ENCODE measurements at regions not wholly inside any gene's neighbourhood (a gene's known extent, or its start where the extent isn't known, plus 50 kb on each side); places are given as distances from the start of the nearest gene placed in this dataset.

DNA sequence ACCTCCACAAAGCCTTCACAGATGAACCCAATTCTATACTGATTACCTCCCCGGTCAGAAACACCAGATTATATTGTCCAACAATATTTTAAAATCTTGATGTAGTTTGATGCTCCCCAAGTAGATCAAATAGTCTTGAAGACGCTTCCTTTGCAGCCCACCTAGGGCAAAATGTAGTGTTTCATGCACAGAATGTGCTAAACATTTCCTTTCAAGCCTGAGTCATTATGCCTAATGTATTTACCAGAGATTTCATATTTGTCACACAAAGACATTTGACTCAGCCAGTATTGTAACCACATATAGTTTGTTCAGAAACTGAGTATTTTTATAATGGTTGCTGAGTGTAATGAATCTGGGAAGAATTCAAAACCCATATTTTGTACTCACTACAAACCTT is 1396.8 kb downstream of the LRRC4C start:
- H3K27ac ChIP-seq, result no peak overlapping the region
- DNase-seq (ENCODE audit: low spot score), result no peak
- CTCF ChIA-PET, result no interaction called here
- POLR2A ChIA-PET (ENCODE audit: low non-redundant PET), result no interaction called here
- TF ChIP-seq, protein P1, sequence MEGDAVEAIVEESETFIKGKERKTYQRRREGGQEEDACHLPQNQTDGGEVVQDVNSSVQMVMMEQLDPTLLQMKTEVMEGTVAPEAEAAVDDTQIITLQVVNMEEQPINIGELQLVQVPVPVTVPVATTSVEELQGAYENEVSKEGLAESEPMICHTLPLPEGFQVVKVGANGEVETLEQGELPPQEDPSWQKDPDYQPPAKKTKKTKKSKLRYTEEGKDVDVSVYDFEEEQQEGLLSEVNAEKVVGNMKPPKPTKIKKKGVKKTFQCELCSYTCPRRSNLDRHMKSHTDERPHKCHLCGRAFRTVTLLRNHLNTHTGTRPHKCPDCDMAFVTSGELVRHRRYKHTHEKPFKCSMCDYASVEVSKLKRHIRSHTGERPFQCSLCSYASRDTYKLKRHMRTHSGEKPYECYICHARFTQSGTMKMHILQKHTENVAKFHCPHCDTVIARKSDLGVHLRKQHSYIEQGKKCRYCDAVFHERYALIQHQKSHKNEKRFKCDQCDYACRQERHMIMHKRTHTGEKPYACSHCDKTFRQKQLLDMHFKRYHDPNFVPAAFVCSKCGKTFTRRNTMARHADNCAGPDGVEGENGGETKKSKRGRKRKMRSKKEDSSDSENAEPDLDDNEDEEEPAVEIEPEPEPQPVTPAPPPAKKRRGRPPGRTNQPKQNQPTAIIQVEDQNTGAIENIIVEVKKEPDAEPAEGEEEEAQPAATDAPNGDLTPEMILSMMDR (conservative IDR thresholded peaks at IDR 0.05; ENCODE audit: low read depth), result no peak

DNA sequence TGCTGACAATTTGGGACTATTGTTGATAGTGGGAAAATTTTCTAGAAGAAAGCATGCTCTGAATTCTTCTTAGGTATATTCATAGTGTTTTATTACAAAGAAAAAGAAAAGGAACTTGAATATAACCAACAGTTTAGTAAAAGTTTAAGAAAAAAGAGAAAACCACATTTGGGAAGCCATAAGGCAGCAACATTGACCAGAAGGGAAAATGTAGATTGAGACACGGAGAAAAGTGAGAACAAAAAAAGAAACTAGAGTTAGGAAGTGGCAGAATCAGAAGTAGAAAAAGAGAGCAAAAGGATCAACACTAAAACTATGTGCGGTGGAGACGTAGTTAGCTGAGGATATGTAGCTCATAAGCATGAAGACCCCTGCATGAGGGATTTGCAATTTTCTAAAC is 1398.2 kb downstream of the LRRC4C start:
- no peak overlapping the region for H3K27ac ChIP-seq
- CTCF ChIA-PET, result no interaction called here
- TF ChIP-seq, protein P1 (conservative IDR thresholded peaks at IDR 0.05; ENCODE audit: low read depth), result no peak
- no peak for DNase-seq (ENCODE audit: low spot score)
- POLR2A ChIA-PET (ENCODE audit: low non-redundant PET), result no interaction called here

DNA sequence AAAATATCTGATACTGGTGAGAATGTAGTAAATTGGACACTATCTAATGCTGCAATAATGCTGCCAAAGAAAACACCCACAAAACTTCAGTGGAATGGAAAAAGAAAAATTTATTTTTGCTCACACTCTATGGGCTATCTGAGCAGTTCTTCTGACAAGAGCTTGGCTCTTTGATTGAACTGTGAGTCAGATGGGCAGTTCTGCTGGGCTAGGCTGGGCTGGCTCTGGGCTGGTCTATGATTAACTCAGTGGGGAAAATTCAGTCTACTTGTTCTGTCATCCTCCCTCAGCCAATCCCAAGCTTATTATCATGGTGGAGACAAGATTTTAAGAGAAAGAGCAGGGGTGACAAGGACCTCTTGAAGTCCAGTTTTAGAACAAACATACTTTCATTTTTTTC is 1404.8 kb downstream of the LRRC4C start:
- no peak for DNase-seq (ENCODE audit: low spot score)
- TF ChIP-seq, protein P1 (conservative IDR thresholded peaks at IDR 0.05; ENCODE audit: low read depth), result no peak
- CTCF ChIA-PET, result interaction anchor here (0.6 kb wide), 1 partner anchor 9 kb away, joined by 3 read pairs; no protein-coding TSS in a partner anchor
- POLR2A ChIA-PET (ENCODE audit: low non-redundant PET), result no interaction called here
- no peak overlapping the region for H3K27ac ChIP-seq

DNA sequence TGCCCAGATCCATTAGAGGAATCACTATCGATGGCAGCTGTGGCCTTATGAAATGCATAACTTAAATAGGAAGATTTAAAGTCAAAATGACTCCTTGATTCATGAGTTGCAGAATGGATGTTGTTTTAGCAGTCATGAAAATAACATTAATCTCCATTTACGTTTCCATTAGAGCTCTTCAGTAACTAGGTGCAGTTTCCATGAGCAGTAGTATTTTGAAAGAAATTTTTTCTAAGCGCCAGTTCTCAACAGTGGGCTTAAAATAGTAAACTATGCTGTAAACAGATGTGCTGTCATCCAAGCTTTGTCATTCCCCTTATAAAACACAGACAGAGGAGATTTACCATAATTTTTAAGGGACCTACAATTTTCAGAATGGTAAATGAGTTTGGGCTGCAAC is 1414.1 kb downstream of the LRRC4C start:
- POLR2A ChIA-PET (ENCODE audit: low non-redundant PET), result no interaction called here
- TF ChIP-seq, protein P1 (conservative IDR thresholded peaks at IDR 0.05; ENCODE audit: low read depth), result no peak
- no peak overlapping the region for H3K27ac ChIP-seq
- CTCF ChIA-PET, result no interaction called here
- DNase-seq (ENCODE audit: low spot score), result no peak

DNA sequence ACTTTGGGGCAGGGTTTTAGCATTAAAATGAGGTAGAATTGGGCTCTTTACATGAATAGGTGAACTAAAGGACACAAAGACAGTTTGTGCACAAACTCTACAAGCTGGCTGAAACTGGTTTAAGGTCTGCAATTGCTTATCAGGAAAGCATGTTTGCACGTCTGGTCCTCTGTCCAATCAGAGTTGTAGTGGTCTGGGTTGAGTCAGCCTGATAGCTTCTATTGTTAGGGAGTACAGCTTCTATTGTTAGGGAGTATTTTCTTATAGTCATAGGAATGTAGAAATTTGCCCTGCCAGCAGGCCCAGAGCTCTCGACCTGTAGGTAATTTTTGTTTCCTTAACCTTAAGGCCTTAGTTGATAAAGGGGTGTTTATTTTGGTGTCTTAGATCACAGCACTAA is 1422.4 kb downstream of the LRRC4C start:
- ChIA-PET CTCF (no interaction called here), POLR2A (ENCODE audit: low non-redundant PET) (no interaction called here)
- DNase-seq (ENCODE audit: low spot score), result no peak
- no peak overlapping the region for H3K27ac ChIP-seq
- TF ChIP-seq, protein P1 (conservative IDR thresholded peaks at IDR 0.05; ENCODE audit: low read depth), result no peak

DNA sequence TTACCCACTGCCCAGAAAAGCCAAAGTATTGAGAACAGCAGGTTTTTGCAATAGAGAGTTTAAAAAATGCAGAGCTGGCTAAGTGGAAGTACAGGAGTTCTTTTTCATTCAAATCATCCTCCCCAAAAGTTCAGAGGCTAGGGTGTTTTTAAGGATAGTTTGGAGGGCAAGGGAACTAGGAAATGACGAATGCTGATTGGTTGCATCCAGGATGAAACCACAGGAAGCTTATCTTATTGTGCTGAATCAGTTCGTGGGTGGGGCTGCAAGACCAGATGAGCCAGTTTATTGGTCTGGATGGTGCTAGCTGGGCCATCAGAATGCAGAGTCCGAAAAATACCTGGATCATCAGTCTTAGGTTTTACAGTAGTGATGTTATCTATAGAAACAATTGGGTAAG is 1427.1 kb downstream of the LRRC4C start:
- ChIA-PET POLR2A (ENCODE audit: low non-redundant PET) (no interaction called here), CTCF (interaction anchor here (0.6 to 0.7 kb wide), 2 partner anchors 126 to 964 kb away, joined by 3 read pairs; no protein-coding TSS in a partner anchor)
- DNase-seq (ENCODE audit: low spot score), result no peak
- TF ChIP-seq, protein P1 (conservative IDR thresholded peaks at IDR 0.05; ENCODE audit: low read depth), result no peak
- H3K27ac ChIP-seq, result no peak overlapping the region

DNA sequence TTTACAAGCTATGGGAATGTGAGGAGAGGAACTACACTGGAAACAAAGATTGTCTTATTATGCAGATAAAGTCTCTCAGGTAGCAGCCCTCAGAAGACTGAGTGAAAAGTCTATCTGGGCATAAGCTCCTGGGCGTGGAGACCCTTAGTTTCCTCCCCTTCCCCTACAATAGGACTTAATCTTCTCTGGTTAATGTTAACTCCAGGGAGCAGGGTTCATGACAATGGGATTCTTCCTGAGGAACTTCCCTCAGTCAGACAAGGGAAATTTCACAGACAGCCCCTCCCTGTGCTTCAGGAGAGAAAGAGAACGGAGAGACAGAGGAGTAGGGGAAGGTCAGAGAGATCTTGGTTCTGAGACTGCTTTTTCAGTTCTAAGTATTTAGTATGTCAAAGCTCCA is 1428.6 kb downstream of the LRRC4C start:
- ChIA-PET CTCF (no interaction called here), POLR2A (ENCODE audit: low non-redundant PET) (no interaction called here)
- no peak overlapping the region for H3K27ac ChIP-seq
- TF ChIP-seq, protein P1 (conservative IDR thresholded peaks at IDR 0.05; ENCODE audit: low read depth), result no peak
- no peak for DNase-seq (ENCODE audit: low spot score)
